CD4-positive, alpha-beta T cell treated with Interferon alpha-2 for 1 hour (primary cell): ENCODE measurements at regions not wholly inside any gene's neighbourhood (a gene's known extent, or its start where the extent isn't known, plus 50 kb on each side); places are given as distances from the start of the nearest gene placed in this dataset.
"Not testable (repeated sequence)": the region's sequence is repeated elsewhere in the genome, so short reads cannot be mapped to it uniquely, and the experiment has no call there.

Experiments
- DNase-seq, 2 donors: peaks; one replicate each; pipeline ENCODE4 v3.0.0-alpha.2; 2020 to 2022

GRCh38 chrX:130552444-130553073 lies 150.8 kb downstream of the RBMX2 start:
- no peak for DNase-seq

DNA sequence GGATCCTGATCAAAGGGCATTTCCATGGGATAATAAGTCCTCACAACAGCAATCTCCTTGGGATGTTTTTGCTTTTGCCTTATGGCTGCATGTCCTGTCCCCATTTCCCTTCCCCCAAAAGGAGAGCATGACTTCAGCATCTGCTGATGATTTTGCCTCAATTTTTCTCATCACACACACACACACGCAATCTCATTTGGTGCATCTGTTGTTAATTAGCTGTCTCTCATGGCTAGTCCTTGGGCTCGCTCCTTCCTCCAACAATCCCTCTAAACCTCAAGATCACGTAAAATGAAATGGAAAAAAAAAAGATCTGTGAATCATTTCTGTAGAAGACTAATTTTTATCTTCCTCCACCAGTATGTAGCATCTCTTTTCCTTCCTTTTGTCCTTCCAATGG lies 153.6 kb downstream of the RBMX2 start:
- DNase-seq = no peak

DNA sequence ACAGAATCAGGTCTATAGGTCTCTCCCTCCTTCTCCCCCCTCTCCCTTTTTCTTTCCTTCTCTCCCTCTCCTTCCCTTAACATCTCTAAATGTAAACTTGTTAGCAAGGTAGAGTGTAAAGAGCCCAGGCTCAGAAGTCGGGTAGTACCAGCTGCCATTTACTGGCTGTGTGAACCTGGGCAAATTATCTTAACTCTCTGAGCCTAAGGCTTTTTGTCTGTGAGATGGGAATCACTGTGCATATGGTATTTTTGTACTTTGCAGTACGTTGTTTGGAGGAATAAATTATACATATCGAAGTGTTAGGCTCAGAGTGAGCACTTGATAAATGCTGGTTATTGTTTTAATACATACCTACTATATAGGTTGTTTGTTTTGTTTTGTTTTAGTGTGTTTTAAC lies 154.0 kb downstream of the RBMX2 start:
- no peak for DNase-seq

- no peak for DNase-seq
Observed at GRCh38 chrX:130556951-130557350, 155.2 kb downstream of the RBMX2 start.

GRCh38 chrX:130560544-130560943 lies 158.8 kb downstream of the RBMX2 start:
- no peak for DNase-seq

DNA sequence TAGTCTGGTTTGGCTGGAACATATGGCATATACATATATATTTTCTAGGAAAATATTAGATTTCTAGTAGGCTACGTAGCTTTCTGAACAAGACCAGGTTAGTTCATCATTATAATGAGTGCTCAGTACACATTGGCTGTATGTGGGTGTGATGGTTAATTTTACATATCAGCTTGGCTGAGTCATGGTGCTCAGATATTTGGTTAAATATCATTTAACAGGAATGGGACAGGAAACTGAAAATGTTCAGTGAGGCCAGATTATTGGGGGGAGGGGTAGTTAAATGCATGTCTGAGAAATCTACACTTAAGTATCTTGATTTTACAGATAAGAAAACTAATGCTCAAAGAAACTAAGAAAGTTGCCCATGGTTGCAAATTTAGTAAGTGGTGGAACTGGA lies 160.1 kb downstream of the RBMX2 start:
- DNase-seq = no peak

- no peak for DNase-seq
Observed at GRCh38 chrX:130563476-130563875, 161.7 kb downstream of the RBMX2 start.

DNA sequence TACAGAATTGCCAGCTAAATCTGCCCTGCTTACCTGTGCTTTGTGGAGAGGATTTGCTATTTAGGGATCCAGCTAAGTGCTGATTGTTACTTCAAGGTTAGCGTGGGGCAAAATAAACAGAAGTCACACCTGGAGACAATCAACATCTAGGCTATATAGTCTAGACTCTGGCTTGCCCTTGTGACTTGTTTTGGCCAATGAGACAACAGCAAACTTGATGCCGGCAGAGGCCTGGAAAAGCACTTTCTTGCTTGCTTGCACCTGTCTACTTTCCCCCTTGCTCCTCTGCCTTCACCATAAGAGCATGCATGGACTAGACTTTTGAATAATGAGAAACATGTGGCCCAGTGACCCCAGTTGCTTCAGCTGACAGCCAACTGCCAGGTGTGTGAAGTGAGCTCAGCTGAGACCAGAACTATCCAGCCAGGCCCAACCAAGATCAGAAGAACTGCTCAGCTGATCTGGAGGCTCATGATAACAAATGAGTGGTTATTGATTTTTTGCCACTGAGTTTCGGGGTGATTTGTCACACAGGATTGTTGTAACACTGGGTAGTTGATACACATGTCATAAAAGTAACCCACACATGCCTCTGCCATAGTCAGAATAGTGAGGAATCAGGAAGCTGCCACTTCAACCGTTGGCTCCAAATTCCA lies 164.4 kb downstream of the RBMX2 start:
- DNase-seq = no peak

- DNase-seq = not testable (repeated sequence)
Observed at GRCh38 chrX:130573030-130573429, 171.2 kb downstream of the RBMX2 start.
